CD4-positive, alpha-beta T cell treated with Interleukin-17A for 4 hours (primary cell): ENCODE measurements at regions not wholly inside any gene's neighbourhood (a gene's known extent, or its start where the extent isn't known, plus 50 kb on each side); places are given as distances from the start of the nearest gene placed in this dataset.

ENCODE experiments used
- DNase-seq: peaks from one replicate; pipeline ENCODE4 v3.0.0-alpha.2; 2020; ENCODE audit warnings: mixed read lengths

GRCh38 chr3:117922039-117922438, 1112.6 kb downstream of the IGSF11 start:
- DNase-seq, result no peak

- no peak for DNase-seq
These were observed 1107.8 kb downstream of the IGSF11 start for GRCh38 chr3:117926819-117927218.

GRCh38 chr3:117927825-117928224, 1106.8 kb downstream of the IGSF11 start:
- DNase-seq, result no peak

GRCh38 chr3:117928836-117929235, 1105.8 kb downstream of the IGSF11 start:
- DNase-seq, result no peak

GRCh38 chr3:117932441-117932840, 1102.2 kb downstream of the IGSF11 start:
- DNase-seq, result no peak

- DNase-seq, result no peak
These were observed 1098.5 kb downstream of the IGSF11 start for GRCh38 chr3:117936159-117936558.

- no peak for DNase-seq
These were observed 1095.7 kb downstream of the IGSF11 start for GRCh38 chr3:117938974-117939373.

GRCh38 chr3:117939425-117940027, 1095.1 kb downstream of the IGSF11 start:
- DNase-seq, result no peak

GRCh38 chr3:117941015-117941414, 1093.6 kb downstream of the IGSF11 start:
- DNase-seq, result no peak

GRCh38 chr3:117941756-117942155, 1092.9 kb downstream of the IGSF11 start:
- DNase-seq, result no peak

- no peak for DNase-seq
These were observed 1080.5 kb downstream of the IGSF11 start for GRCh38 chr3:117954131-117954530.

- DNase-seq, result no peak
These were observed 1079.5 kb downstream of the IGSF11 start for GRCh38 chr3:117955196-117955595.

- no peak for DNase-seq
These were observed 1076.6 kb downstream of the IGSF11 start for GRCh38 chr3:117958027-117958426.

GRCh38 chr3:117962750-117963149, 1071.9 kb downstream of the IGSF11 start:
- DNase-seq, result no peak

GRCh38 chr3:117963858-117964257, 1070.8 kb downstream of the IGSF11 start:
- no peak for DNase-seq

GRCh38 chr3:117964814-117965213, 1069.8 kb downstream of the IGSF11 start:
- no peak for DNase-seq

- no peak for DNase-seq
These were observed 1057.0 kb downstream of the IGSF11 start for GRCh38 chr3:117977504-117978228.

- no peak for DNase-seq
These were observed 1055.2 kb downstream of the IGSF11 start for GRCh38 chr3:117979466-117979865.

- DNase-seq, result no peak
These were observed 1047.4 kb downstream of the IGSF11 start for GRCh38 chr3:117987256-117987655.

- DNase-seq, result no peak
These were observed 1044.7 kb downstream of the IGSF11 start for GRCh38 chr3:117989982-117990381.

- no peak for DNase-seq
These were observed 1044.0 kb downstream of the IGSF11 start for GRCh38 chr3:117990627-117991026.

GRCh38 chr3:117995842-117996437, 1038.7 kb downstream of the IGSF11 start:
- DNase-seq, result no peak

GRCh38 chr3:117997201-117998049, 1037.2 kb downstream of the IGSF11 start:
- peak; percentile 5 for DNase-seq
